B cell (primary cell): ENCODE measurements at regions not wholly inside any gene's neighbourhood (a gene's known extent, or its start where the extent isn't known, plus 50 kb on each side); places are given as distances from the start of the nearest gene placed in this dataset.

Experiments used
- ATAC-seq: fragments of 200-7000 bp; cut with Tn5 transposase; one replicate; pipeline ENCODE4 v1.10.0; 2021; ENCODE audit warnings: low read depth, mild to moderate bottlenecking, moderate number of reproducible peaks, moderate library complexity
- CTCF ChIA-PET: fragments of 350-600 bp; sonication (Branson Sonifier 250); formaldehyde crosslinking; loops from one replicate; lab custom pipeline; 2021; ENCODE audit warnings: antibody characterized with exemption, inconsistent platforms; lab: Charles Lee
- POLR2A ChIA-PET: fragments of 350-600 bp; sonication (Branson Sonifier 250); formaldehyde crosslinking; loops from one replicate; lab custom pipeline; 2021; ENCODE audit warnings: antibody characterized with exemption; lab: Charles Lee
- DNase-seq: peaks from one replicate; pipeline ENCODE4 v3.0.0; 2013
- H2AFZ ChIP-seq: 2 replicates; pipeline ENCODE4 v1.6.1; 2012; ENCODE audit warnings: mild to moderate bottlenecking, low read depth, low read length; ENCODE audit not compliant: insufficient read depth, poor library complexity, severe bottlenecking
- H3K27ac ChIP-seq, 2 donors: 1 replicate in 1 of 2; 2 replicates in 1 of 2; pipeline ENCODE4 v1.5.1; 2012 to 2013; ENCODE audit warnings: low read length in 2 of 2, mild to moderate bottlenecking in 2 of 2, moderate library complexity in 1 of 2
- H3K27me3 ChIP-seq, 4 experiments: fragments of 200-600 bp in 1 of 4; sonication (generic) in 1 of 4; replicated peaks in 1 of 4; 1 replicate in 2 of 4; 2 replicates in 2 of 4; pipeline versions ENCODE4 v1.6.1 to v1.7.0; 2013 to 2016; ENCODE audit warnings: low read length in 3 of 4, mild to moderate bottlenecking in 2 of 4, mixed read lengths in 1 of 4, moderate library complexity in 1 of 4; ENCODE audit not compliant: insufficient read depth in 4 of 4, control insufficient read depth in 3 of 4; ENCODE audit errors: control extremely low read depth in 1 of 4
- H3K36me3 ChIP-seq, 2 experiments: replicated peaks in 1 of 2; 1 replicate in 1 of 2; 2 replicates in 1 of 2; pipeline versions ENCODE4 v1.6.1 to v1.7.1; 2013; ENCODE audit warnings: low read length in 1 of 2; ENCODE audit not compliant: insufficient read depth in 2 of 2, control insufficient read depth in 1 of 2; ENCODE audit errors: control extremely low read depth in 1 of 2, extremely low read depth in 1 of 2
- H3K4me1 ChIP-seq, 2 donors: fragments of 200-600 bp in 1 of 2; sonication (generic) in 1 of 2; 1 replicate in 1 of 2; 2 replicates in 1 of 2; pipeline versions ENCODE4 v1.5.1 to v1.6.1; 2013 to 2017; ENCODE audit warnings: low read length in 2 of 2; ENCODE audit not compliant: control insufficient read depth in 2 of 2, insufficient read depth in 2 of 2
- H3K4me2 ChIP-seq: replicated peaks from 2 replicates; pipeline ENCODE3; 2012; ENCODE audit warnings: mild to moderate bottlenecking, low read depth, low read length; ENCODE audit not compliant: poor library complexity, severe bottlenecking
- H3K4me3 ChIP-seq, 5 experiments: fragments of 200-600 bp in 1 of 5; sonication (generic) in 1 of 5; 1 replicate in 3 of 5; 2 replicates in 2 of 5; pipeline versions ENCODE4 v1.5.1 to v1.7.0; 2011 to 2016; ENCODE audit warnings: low read length in 4 of 5, mild to moderate bottlenecking in 4 of 5, low read depth in 2 of 5, control low read depth in 1 of 5, moderate library complexity in 1 of 5; ENCODE audit not compliant: insufficient read depth in 1 of 5; ENCODE audit errors: control extremely low read depth in 1 of 5, extremely low read depth in 1 of 5
- H3K79me2 ChIP-seq: fragments of 200-600 bp; sonication (generic); one replicate; pipeline ENCODE4 v1.6.0; 2016; ENCODE audit warnings: low read length; ENCODE audit not compliant: control insufficient read depth, insufficient read depth
- H3K9ac ChIP-seq: fragments of 200-600 bp; sonication (generic); 2 replicates; pipeline ENCODE4 v1.6.1; 2017; ENCODE audit warnings: mild to moderate bottlenecking, low read length, moderate library complexity
- H3K9me3 ChIP-seq, 3 donors: one replicate each; pipeline versions ENCODE4 v1.6.1 to v1.7.1; 2013; ENCODE audit warnings: low read length in 2 of 3; ENCODE audit not compliant: control insufficient read depth in 2 of 3, insufficient read depth in 1 of 3; ENCODE audit errors: control extremely low read depth in 1 of 3
- H4K20me1 ChIP-seq: 2 replicates; pipeline ENCODE4 v1.6.0; 2012; ENCODE audit warnings: mild to moderate bottlenecking, low read length; ENCODE audit not compliant: insufficient read depth, control insufficient read depth, poor library complexity, severe bottlenecking
- H3K27ac Mint-ChIP-seq: one replicate; pipeline ENCODE4 v1.8.0; 2021; ENCODE audit warnings: mixed read lengths
- H3K27me3 Mint-ChIP-seq: one replicate; pipeline ENCODE4 v1.8.0; 2021; ENCODE audit warnings: mixed read lengths
- H3K4me1 Mint-ChIP-seq: one replicate; pipeline ENCODE4 v1.8.0; 2021; ENCODE audit warnings: mixed read lengths
- H3K4me3 Mint-ChIP-seq: one replicate; pipeline ENCODE4 v1.8.0; 2021; ENCODE audit warnings: mixed read lengths
- H3K9me3 Mint-ChIP-seq: one replicate; pipeline ENCODE4 v1.8.0; 2022; ENCODE audit warnings: mixed read lengths; ENCODE audit not compliant: insufficient read depth
- EZH2 ChIP-seq: IDR thresholded peaks from 2 replicates; pipeline ENCODE4 v1.6.1; 2012; ENCODE audit warnings: borderline replicate concordance, low read depth, mild to moderate bottlenecking, moderate library complexity, low read length; ENCODE audit not compliant: insufficient read depth, poor library complexity, severe bottlenecking
- WGBS: methylation state at CpG from one replicate; pipeline ENCODE4 v1.1.5; 2013; ENCODE audit warnings: missing lambda C conversion rate; ENCODE audit not compliant: insufficient coverage; 5-methylcytosine and 5-hydroxymethylcytosine counted together
- intact Hi-C: fragments of 100-400 bp; cut with micrococcal nuclease; formaldehyde crosslinking; loops from one replicate; pipeline ENCODE4 v1.10.0; 2022
- TF ChIP-seq, protein P1 (sequence below): fragments of 200-600 bp; IDR thresholded peaks from one replicate; pipeline ENCODE4 v1.8.0; 2022; ENCODE audit warnings: antibody characterized with exemption, mild to moderate bottlenecking

DNA sequence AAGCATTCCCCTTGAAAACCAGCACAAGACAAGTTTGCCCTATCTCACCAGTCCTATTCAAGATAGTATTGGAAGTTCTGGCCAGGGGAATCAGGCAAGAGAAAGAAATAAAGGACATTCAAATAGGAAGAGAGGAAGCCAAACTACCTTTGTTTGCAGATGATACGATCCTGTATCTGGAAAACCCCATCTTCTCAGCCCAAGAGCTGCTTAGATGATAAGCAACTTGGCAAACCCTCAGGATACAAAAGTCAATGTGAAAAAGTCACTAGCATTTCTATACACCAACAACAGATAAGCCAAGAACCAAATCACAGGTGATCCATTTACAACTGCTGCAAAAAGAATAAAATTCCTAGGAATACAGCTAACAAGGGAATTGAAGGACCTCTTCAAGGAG is 403.7 kb upstream of the AZI2 start:
- TF ChIP-seq, protein P1, sequence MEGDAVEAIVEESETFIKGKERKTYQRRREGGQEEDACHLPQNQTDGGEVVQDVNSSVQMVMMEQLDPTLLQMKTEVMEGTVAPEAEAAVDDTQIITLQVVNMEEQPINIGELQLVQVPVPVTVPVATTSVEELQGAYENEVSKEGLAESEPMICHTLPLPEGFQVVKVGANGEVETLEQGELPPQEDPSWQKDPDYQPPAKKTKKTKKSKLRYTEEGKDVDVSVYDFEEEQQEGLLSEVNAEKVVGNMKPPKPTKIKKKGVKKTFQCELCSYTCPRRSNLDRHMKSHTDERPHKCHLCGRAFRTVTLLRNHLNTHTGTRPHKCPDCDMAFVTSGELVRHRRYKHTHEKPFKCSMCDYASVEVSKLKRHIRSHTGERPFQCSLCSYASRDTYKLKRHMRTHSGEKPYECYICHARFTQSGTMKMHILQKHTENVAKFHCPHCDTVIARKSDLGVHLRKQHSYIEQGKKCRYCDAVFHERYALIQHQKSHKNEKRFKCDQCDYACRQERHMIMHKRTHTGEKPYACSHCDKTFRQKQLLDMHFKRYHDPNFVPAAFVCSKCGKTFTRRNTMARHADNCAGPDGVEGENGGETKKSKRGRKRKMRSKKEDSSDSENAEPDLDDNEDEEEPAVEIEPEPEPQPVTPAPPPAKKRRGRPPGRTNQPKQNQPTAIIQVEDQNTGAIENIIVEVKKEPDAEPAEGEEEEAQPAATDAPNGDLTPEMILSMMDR, result no peak
- no peak for TF ChIP-seq EZH2
- ATAC-seq, result no peak
- Histone ChIP-seq H3K4me1 (no peaks in the 10 kb centered on the region), H3K36me3 (no peaks in the 10 kb centered on the region), H4K20me1 (no peaks in the 10 kb centered on the region), H3K4me3 (no peak overlapping the region), H2AFZ (no peak overlapping the region), H3K9ac (no peak overlapping the region), H3K9me3 (peaks cover 0 to 3% (median 0%) of the 10 kb centered on the region in 3 donors), H3K27ac (no peak overlapping the region), H3K4me2 (no peak overlapping the region), H3K79me2 (no peaks in the 10 kb centered on the region), H3K27me3 (no peaks in the 10 kb centered on the region)
- no CpG with 5 or more reads among the region's 1 CpG for WGBS
- POLR2A ChIA-PET, result no interaction called here
- Mint-ChIP-seq H3K27ac (no peak overlapping the region), H3K4me1 (no peaks in the 10 kb centered on the region), H3K9me3 (peaks cover 6% of the 10 kb centered on the region), H3K4me3 (no peak overlapping the region), H3K27me3 (no peaks in the 10 kb centered on the region)
- intact Hi-C loops, result no loop called here
- CTCF ChIA-PET, result no interaction called here
- no peak for DNase-seq

DNA sequence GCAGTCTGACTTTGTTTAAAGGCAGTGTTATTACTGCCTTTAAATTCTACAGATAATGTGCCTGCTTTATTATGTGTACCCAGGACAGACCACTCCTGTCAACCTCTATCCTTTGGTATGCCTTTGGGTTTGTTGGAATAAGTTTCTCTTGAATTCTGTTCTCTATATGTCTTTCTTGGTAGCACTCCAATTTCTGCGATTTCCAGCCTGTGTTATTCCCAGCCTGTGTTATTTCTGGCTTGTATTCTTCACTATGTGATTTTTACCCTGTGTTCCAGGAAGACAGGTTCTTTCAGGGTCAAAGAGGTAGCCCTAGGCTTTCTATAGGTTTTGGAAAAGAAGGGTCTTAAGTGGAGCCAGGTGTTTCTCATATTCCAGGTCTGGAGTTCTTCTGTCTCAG is 407.4 kb upstream of the AZI2 start:
- H3K36me3 ChIP-seq, result no peaks in the 10 kb centered on the region
- H3K27me3 ChIP-seq, result no peaks in the 10 kb centered on the region
- H3K4me3 Mint-ChIP-seq, result no peak overlapping the region
- no peaks in the 10 kb centered on the region for H3K79me2 ChIP-seq
- ChIA-PET POLR2A (no interaction called here), CTCF (no interaction called here)
- DNase-seq (no peak), ATAC-seq (no peak)
- H3K4me3 ChIP-seq, result no peak overlapping the region
- no peaks in the 10 kb centered on the region for H3K9me3 ChIP-seq
- WGBS, result no CpG with 5 or more reads among the region's 1 CpG
- H2AFZ ChIP-seq, result no peak overlapping the region
- no peak overlapping the region for H3K9ac ChIP-seq
- no peak overlapping the region for H3K4me2 ChIP-seq
- H3K27ac ChIP-seq, result no peak overlapping the region
- no peaks in the 10 kb centered on the region for H3K27me3 Mint-ChIP-seq
- TF ChIP-seq, protein P1, result no peak
- no peak for TF ChIP-seq EZH2
- no peaks in the 10 kb centered on the region for H3K4me1 Mint-ChIP-seq
- intact Hi-C loops, result no loop called here
- no peaks in the 10 kb centered on the region for H3K9me3 Mint-ChIP-seq
- H3K27ac Mint-ChIP-seq, result no peak overlapping the region
- no peaks in the 10 kb centered on the region for H4K20me1 ChIP-seq
- H3K4me1 ChIP-seq, result no peaks in the 10 kb centered on the region
